ENCODE measurements at regions not wholly inside any gene's neighbourhood (a gene's known extent, or its start where the extent isn't known, plus 50 kb on each side); places are given as distances from the start of the nearest gene placed in this dataset.

DNA sequence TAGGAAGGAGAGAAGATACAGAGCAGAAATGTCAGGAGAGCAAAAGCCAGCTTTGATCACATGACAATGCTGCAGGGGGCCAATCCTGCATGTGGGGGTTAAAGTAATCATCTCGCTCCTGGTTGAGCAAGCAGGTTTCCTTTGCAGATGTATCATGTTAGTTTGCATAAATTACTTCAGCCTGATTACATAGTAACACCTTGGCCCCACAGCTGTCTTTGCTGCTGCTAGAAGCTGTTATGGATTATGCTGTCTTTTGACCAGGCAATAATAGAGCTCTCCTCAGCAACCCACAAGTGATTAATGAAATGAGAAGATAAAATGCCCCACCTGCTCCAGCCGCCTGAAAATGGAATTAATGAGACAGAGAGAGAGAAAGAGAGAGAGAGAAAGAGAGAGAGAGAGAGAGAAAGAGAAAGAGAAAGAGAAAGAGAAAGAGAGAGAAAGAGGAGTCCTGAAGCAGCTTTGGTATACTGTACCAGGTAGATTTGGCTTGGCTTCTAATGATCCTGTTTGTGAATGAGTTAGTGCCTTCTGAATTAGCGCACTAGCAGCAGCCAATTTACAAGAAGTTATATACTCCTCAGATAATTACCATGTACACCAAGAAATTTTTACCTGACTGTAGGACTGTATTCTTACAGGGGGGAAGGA lies 174.3 kb upstream of the RORB start:
- no peaks in the 10 kb centered on the region for H3K79me2 ChIP-seq (ENCODE audit: insufficient read depth, low read length)
- H3K4me3 ChIP-seq (ENCODE audit: low read depth in 1 of 2, low read length in 2 of 2) = peak overlapping the region; percentile 10 to 56; a peak in 3 of 4 replicates
- ATAC-seq (ENCODE audit: insufficient read depth, low read depth) (peak; percentile 91), DNase-seq (peak; percentile 53)
- peaks cover 36% of the 10 kb centered on the region for H3K4me1 ChIP-seq (ENCODE audit: insufficient read depth, low read length)
- H3K9me3 ChIP-seq (ENCODE audit: insufficient read depth, low read length, severe bottlenecking) = no peaks in the 10 kb centered on the region
- TF ChIP-seq, protein P1, sequence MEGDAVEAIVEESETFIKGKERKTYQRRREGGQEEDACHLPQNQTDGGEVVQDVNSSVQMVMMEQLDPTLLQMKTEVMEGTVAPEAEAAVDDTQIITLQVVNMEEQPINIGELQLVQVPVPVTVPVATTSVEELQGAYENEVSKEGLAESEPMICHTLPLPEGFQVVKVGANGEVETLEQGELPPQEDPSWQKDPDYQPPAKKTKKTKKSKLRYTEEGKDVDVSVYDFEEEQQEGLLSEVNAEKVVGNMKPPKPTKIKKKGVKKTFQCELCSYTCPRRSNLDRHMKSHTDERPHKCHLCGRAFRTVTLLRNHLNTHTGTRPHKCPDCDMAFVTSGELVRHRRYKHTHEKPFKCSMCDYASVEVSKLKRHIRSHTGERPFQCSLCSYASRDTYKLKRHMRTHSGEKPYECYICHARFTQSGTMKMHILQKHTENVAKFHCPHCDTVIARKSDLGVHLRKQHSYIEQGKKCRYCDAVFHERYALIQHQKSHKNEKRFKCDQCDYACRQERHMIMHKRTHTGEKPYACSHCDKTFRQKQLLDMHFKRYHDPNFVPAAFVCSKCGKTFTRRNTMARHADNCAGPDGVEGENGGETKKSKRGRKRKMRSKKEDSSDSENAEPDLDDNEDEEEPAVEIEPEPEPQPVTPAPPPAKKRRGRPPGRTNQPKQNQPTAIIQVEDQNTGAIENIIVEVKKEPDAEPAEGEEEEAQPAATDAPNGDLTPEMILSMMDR (IDR thresholded peaks at IDR 0.05; ENCODE audit: borderline replicate concordance, extremely low read depth, low read length, poor library complexity, severe bottlenecking) = no peak
- TF ChIP-seq EZH2 (IDR thresholded peaks at IDR 0.05; ENCODE audit: borderline replicate concordance, low read depth, low read length, severe bottlenecking) = no peak
- H2AFZ ChIP-seq (ENCODE audit: low read depth, low read length) = peak overlapping the region; percentile 62
- H3K27ac ChIP-seq (ENCODE audit: low read length) = peak overlapping the region; percentile 75
- peak overlapping the region; percentile 59 for H3K9ac ChIP-seq (ENCODE audit: low read depth, low read length)
- H3K27me3 ChIP-seq (ENCODE audit: insufficient read depth, low read length, poor library complexity) = no peaks in the 10 kb centered on the region
- peak overlapping the region; percentile 81 for H3K4me2 ChIP-seq (ENCODE audit: insufficient read depth, low read length)
- H3K36me3 ChIP-seq (ENCODE audit: insufficient read depth, low read length) = no peaks in the 10 kb centered on the region
- no peaks in the 10 kb centered on the region for H4K20me1 ChIP-seq (ENCODE audit: insufficient read depth, low read length)

DNA sequence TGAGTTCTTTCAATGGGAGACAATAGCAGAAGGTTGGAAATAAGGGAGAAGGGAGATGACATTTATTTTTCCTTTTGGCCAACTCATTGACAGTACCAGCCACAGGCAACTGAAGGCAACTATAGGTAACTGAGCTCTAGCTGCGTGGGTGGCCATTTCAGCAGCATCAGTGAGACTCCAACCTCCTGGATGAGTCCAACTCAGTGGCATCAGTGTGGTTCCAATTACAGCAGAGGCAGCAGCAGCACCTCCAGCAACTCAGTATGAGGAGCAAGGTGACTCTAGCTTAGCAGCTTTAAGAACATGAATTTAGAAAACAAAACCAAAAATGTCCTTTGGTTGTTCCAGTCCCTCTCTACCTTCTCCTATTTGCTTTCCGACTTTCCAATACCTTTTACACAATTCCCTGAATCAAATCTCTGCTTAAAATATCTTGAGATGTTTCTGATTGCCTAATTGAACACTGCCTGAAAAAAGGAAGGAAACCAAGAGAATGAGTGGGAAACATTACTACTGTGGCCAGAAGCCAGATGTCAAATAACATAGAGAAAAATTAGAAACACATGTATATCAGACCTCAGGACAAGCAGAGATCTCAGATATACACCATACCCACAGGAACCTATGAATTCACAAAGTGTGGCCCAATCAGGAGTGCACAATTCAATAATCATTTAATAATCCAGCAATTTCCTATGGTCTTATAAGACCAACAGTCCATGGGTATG lies 166.5 kb upstream of the RORB start:
- Histone ChIP-seq H3K79me2 (ENCODE audit: insufficient read depth, low read length) (no peaks in the 10 kb centered on the region), H3K4me2 (ENCODE audit: insufficient read depth, low read length) (no peak overlapping the region), H3K27ac (ENCODE audit: low read length) (peak overlapping the region; percentile 45), H3K9me3 (ENCODE audit: insufficient read depth, low read length, severe bottlenecking) (no peaks in the 10 kb centered on the region), H2AFZ (ENCODE audit: low read depth, low read length) (0 out of 2 replicates have a peak overlapping the region, but pooled peaks have one; percentile 45), H3K4me1 (ENCODE audit: insufficient read depth, low read length) (peaks cover 75% of the 10 kb centered on the region), H3K36me3 (ENCODE audit: insufficient read depth, low read length) (no peaks in the 10 kb centered on the region), H4K20me1 (ENCODE audit: insufficient read depth, low read length) (no peaks in the 10 kb centered on the region), H3K27me3 (ENCODE audit: insufficient read depth, low read length, poor library complexity) (no peaks in the 10 kb centered on the region), H3K4me3 (ENCODE audit: low read depth in 1 of 2, low read length in 2 of 2) (no peak overlapping the region), H3K9ac (ENCODE audit: low read depth, low read length) (no peak overlapping the region)
- no peak for TF ChIP-seq EZH2 (IDR thresholded peaks at IDR 0.05; ENCODE audit: borderline replicate concordance, low read depth, low read length, severe bottlenecking)
- TF ChIP-seq, protein P1 (IDR thresholded peaks at IDR 0.05; ENCODE audit: borderline replicate concordance, extremely low read depth, low read length, poor library complexity, severe bottlenecking) = no peak
- ATAC-seq (ENCODE audit: insufficient read depth, low read depth) (no peak), DNase-seq (no peak)

DNA sequence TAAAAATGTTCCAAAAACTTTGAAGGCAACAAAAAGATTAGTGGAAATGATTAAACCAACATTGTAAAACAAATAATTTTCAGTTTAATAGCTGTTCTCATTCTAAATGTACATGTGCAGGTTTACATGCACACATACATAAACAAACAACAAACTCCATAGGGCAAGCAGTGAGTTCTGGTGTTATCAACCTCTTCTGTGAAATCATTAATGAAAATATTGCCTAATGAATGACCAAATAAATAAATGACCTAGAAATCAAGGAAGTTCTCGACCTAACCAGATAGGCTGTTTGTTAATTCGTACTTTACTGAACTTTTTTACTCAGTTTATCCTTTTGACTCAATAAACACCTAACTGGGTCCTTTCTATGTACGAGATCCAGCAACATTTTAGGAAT lies 165.5 kb upstream of the RORB start:
- Histone ChIP-seq H3K4me3 (ENCODE audit: low read depth in 1 of 2, low read length in 2 of 2) (no peak overlapping the region), H3K4me1 (ENCODE audit: insufficient read depth, low read length) (peaks cover 75% of the 10 kb centered on the region), H3K9ac (ENCODE audit: low read depth, low read length) (peak overlapping the region; percentile 43; the same call in 1 of the 2 replicates), H3K27me3 (ENCODE audit: insufficient read depth, low read length, poor library complexity) (no peaks in the 10 kb centered on the region), H3K79me2 (ENCODE audit: insufficient read depth, low read length) (no peaks in the 10 kb centered on the region), H4K20me1 (ENCODE audit: insufficient read depth, low read length) (no peaks in the 10 kb centered on the region), H3K4me2 (ENCODE audit: insufficient read depth, low read length) (0 out of 2 replicates have a peak overlapping the region, but pooled peaks have one; percentile 43), H3K27ac (ENCODE audit: low read length) (peak overlapping the region; percentile 88), H3K9me3 (ENCODE audit: insufficient read depth, low read length, severe bottlenecking) (no peaks in the 10 kb centered on the region), H2AFZ (ENCODE audit: low read depth, low read length) (peak overlapping the region; percentile 61; the same call in 1 of the 2 replicates), H3K36me3 (ENCODE audit: insufficient read depth, low read length) (no peaks in the 10 kb centered on the region)
- no peak for ATAC-seq (ENCODE audit: insufficient read depth, low read depth)
- DNase-seq = no peak
- TF ChIP-seq, protein P1 (IDR thresholded peaks at IDR 0.05; ENCODE audit: borderline replicate concordance, extremely low read depth, low read length, poor library complexity, severe bottlenecking) = no peak
- no peak for TF ChIP-seq EZH2 (IDR thresholded peaks at IDR 0.05; ENCODE audit: borderline replicate concordance, low read depth, low read length, severe bottlenecking)
